ENCODE measurements at regions not wholly inside any gene's neighbourhood (a gene's known extent, or its start where the extent isn't known, plus 50 kb on each side); places are given as distances from the start of the nearest gene placed in this dataset.

GRCh38 chr6:44772838-44773237 lies 385.3 kb downstream of the CDC5L start:
- H3K4me3 ChIP-seq (ENCODE audit: low read depth, low read length): no peak overlapping the region
- TF ChIP-seq CTCF (IDR thresholded peaks at IDR 0.05; ENCODE audit: insufficient read depth, low read length): no peak
- DNase-seq (ENCODE audit: low read depth): no peak

- no peak overlapping the region for H3K4me3 ChIP-seq (ENCODE audit: low read depth, low read length)
- DNase-seq (ENCODE audit: low read depth): no peak
- TF ChIP-seq CTCF (IDR thresholded peaks at IDR 0.05; ENCODE audit: insufficient read depth, low read length): no peak
Observed at GRCh38 chr6:44775121-44775520, 387.6 kb downstream of the CDC5L start.

- H3K4me3 ChIP-seq (ENCODE audit: low read depth, low read length): no peak overlapping the region
- no peak for DNase-seq (ENCODE audit: low read depth)
- TF ChIP-seq CTCF (IDR thresholded peaks at IDR 0.05; ENCODE audit: insufficient read depth, low read length): no peak
Observed at GRCh38 chr6:44776344-44776743, 388.8 kb downstream of the CDC5L start.

GRCh38 chr6:44778513-44778912 lies 391.0 kb downstream of the CDC5L start:
- no peak for TF ChIP-seq CTCF (IDR thresholded peaks at IDR 0.05; ENCODE audit: insufficient read depth, low read length)
- no peak for DNase-seq (ENCODE audit: low read depth)
- H3K4me3 ChIP-seq (ENCODE audit: low read depth, low read length): no peak overlapping the region
